HUDEP-2 (cell line): ENCODE measurements at regions not wholly inside any gene's neighbourhood (a gene's known extent, or its start where the extent isn't known, plus 50 kb on each side); places are given as distances from the start of the nearest gene placed in this dataset.

Experiments
- DNase-seq, 76 experiments: peaks; one replicate each; lab custom pipeline; 2025; ENCODE audit not compliant: unreplicated experiment in 76 of 76; lab: John Stamatoyannopoulos, UW

- no peak for DNase-seq
Observed at GRCh38 chr15:100718075-100718980, 115.9 kb downstream of the ASB7 start.

- no peak for DNase-seq
Observed at GRCh38 chr15:100720406-100720967, 118.1 kb downstream of the ASB7 start.

DNA sequence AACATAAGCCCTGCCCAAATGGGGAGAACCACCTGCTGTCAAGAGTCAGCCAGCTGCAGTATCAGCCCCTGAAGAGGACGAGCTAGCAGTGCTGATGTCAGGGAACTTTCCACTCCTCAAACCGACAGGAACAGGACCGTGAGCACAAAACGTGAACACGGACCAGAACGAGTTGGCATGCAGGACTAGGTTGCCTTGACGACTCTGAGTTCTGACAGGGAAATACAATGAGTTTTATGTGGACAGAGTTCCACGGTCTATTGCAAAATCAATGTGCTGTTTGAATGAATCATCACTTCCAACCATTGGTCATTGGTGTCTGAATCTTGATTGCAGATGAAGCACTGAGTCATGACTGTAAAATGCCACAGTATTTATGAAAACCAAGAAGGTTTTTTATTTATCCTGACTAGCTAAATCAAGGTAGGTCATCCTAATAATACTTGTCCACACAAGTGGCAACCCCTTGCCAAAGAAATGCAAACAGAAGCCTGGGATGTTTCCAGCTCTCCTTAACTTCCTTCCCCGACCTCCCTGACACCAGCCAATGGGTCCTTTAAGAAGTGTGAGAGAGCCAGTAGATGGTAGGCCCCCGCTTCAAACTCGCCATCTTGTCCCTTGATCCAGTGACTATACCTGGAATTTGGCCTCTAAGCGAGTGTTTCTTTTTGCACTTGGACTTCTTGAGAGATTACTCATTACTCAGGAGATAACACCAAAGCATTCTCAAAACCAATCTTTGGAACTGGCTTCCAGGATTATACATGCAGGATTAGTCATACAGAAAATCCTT is 119.6 kb downstream of the ASB7 start:
- DNase-seq = no peak

GRCh38 chr15:100722551-100723314 is 120.3 kb downstream of the ASB7 start:
- DNase-seq = no peak

- DNase-seq = no peak
Observed at GRCh38 chr15:100723315-100723801, 121.0 kb downstream of the ASB7 start.

DNA sequence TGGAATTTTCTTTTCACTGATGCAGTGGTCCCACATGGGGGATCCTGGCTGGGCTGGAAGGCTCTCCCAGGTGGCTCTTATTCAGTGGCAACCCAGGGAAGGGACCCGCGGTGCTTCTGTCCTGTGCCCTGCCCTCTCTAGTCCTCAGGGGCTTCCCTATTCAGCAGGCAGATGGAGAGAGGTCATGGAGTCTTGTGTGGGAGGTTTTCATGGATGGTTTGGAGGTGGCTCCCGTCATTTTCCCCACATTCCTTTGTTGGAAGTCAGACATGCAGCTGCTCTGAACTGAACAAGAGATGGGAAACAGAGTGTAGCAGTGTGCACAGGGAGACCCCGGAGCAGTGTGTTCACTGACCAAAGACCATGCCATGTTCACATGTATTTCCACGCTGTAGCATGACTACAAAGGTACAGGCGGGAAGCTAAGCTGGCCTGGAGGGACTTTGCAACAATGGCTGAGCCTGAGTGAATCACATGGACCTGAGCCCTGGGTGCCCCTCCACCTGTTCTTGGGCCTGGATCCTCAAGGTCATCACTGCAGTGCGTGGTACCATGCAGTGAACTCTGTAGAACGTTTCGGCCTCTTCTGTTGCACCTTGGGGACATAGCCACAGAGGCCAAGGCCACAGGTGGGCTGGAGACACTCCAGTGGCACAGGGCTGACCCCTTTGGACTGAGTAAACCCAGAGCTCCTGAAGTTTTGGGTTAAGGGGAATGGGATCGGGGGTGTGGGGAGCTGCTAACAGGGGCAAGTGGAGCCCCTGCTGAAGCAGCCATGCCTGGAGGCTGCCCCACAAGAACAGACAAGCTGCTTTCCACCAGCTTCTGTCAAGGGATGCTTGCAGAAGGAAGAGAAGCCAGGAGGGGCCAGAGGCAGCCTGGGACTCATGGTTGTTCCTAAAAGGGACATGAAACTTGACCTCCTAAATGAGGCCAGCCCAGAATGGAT is 123.0 kb downstream of the ASB7 start:
- DNase-seq = no peak

DNA sequence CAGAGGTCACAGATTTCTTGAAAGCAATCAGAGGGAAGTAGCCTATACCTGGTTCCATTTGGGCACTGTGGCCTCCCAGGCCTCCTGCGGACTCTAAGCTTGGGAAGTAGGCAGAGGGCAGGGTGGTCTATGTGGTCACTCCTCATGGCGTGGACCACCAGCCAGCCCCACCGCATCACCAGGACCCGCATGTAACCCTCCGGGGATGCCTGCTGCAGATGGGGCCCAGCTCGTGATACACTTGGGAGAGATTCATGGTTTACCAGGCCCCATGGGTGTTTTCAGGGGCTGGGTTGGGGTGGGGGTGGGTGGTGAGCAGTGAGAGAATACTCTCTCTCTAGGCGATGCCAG is 123.7 kb downstream of the ASB7 start:
- no peak for DNase-seq

DNA sequence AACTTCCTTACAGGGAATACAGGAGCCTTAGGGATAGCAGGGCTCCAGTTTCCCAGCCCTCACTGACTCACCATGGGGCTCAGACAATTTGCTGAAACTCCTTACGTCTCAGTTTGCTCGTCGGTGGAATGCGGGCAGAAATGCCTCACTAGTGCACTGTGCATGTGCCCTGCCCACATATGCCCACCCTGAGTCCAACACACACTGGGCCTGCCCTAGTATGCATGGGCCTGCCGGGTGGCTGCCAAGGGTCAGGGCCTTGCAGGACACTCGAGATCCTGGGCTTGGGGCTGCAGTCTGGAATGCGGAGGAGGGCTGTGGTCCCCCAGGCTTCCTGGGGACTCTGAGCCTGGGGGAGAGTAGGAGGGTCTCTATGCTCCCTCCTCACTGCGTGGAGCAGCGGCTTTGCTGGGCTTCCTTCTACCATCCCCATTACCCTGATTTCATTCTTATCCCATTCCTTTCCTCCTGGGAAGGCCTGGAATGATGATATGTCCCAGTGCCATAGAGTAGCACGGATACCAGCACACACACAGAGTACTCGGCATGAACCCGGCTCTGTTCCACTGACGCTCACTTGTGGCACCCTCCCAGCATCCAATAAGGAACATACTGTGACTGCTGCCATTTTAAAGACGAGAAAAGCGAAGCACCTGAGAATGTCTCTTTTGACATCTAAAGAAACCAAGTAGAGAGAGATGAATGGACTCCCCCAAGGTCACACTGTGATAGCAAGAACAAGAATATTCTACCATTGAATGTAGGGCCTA is 124.2 kb downstream of the ASB7 start:
- no peak for DNase-seq

DNA sequence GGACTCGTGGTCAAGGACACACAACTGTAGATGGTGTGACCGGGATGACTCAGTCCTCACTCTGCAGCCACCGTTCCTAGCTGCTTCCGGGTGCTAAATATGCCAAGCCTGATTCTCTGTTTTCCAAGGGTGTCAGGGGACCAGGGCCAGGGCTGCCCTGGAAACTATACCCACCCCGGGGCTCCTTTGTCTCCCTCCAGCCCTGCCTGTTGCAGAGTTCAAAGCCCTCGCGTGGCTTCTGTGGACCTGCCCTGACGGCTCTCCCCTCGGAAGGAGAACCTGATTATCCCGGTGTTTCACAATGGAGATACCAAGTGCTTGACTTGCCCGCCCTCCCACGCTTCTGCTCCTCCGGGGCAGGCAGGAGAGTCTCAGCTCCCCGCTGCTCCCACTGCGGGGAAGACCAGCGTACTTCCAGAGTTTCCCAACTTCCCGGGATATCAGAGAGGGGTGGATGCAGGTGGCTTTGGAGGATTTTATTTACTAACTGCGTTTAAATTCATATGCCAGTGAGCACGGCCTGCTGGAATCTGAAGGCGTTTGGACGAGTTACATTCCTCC is 125.0 kb downstream of the ASB7 start:
- DNase-seq = no peak

DNA sequence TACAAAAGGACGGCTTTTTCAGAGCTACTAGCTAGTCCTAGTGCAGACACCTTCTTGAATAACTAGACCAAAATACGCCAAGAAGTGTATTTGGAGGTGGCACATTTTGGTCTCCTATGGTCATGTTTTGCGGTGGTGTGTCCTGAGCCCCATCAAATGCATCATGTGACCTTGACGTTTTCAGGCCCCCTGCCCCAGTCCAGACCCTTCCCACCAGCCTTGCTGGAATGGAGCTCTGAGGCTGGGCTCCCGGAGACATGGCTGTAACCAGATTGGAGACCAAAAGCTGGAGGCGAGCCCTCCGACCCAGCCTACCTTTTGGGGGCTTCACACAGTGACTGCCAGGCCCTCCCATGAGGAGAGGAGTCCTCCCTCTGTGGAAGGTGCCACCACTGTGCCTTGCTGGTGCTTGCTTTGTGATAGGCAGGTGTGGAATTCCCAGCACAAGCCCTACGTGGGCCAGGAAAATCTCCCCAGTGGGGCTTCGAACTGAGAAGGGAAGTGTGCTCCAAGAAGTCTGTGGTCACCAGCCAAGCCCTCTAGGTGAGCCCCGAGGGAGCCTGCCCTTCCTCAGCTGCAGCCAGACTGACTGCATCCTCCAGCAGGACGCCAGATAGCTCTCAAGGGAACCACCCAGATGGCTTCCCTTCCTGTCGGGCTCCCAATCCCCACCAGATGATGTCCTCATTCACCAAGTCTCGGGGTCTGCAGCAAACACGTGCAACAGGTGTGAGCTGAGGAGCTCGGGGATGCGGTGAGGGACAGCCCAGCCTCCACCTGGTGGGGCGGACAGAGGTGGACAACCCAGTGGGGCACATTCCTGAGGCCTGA is 126.2 kb downstream of the ASB7 start:
- DNase-seq = no peak

GRCh38 chr15:100729461-100729860 is 127.1 kb downstream of the ASB7 start:
- DNase-seq = no peak

- DNase-seq = no peak
Observed at GRCh38 chr15:100730129-100730528, 127.7 kb downstream of the ASB7 start.

- no peak for DNase-seq
Observed at GRCh38 chr15:100730655-100731266, 128.4 kb downstream of the ASB7 start.

- DNase-seq = no peak
Observed at GRCh38 chr15:100731267-100732152, 129.1 kb downstream of the ASB7 start.

DNA sequence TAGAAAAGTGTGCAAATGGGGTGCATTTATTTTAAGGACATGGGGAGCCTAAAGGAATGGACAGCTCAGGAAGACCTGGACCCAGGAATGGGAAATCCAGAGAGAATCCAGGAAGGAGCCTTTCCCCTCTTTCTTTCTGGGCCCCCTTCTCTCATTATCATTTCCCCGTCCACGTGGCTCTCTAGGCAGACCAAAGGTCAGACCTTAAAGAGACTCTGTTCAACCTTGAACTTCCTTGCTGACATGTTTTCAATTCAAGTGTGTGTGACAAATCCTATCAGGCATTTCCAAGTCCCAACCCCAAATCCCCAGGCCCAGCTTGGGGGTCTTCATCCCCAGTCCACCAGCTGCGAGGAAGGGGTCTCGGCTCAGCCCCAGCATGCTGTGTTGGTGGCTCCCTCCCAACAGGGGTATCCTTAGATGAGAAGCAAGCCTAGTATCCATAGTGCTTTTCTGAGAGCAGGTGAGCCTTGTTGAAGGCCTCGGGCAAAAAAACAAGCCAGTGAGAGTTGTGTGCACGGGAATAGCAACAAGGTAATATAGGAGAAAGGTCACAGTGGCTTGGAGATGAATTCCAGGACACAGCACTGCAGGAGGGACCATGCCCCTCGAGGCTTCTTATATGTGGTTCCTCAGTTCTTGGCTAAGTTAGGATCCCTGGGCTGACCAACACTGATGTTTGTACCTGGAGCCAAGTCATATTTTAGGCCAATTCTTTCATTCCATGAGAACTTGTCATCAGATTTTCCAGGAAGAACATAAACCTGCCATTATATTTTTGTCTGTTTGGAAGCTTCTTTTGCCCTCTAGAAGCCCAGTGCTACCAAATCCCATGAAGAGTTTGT is 130.0 kb downstream of the ASB7 start:
- DNase-seq = no peak
